Kidney epithelial cell (primary cell): ENCODE measurements at regions not wholly inside any gene's neighbourhood (a gene's known extent, or its start where the extent isn't known, plus 50 kb on each side); places are given as distances from the start of the nearest gene placed in this dataset.

Experiments used
- DNase-seq: peaks from one replicate; pipeline ENCODE4 v3.0.0-alpha.2; 2010; ENCODE audit warnings: low read depth
- H3K27me3 ChIP-seq: 2 replicates; pipeline ENCODE4 v1.6.0; 2011; ENCODE audit warnings: low read length; ENCODE audit not compliant: control insufficient read depth, insufficient read depth
- H3K36me3 ChIP-seq: 2 replicates; pipeline ENCODE4 v1.5.1; 2011; ENCODE audit warnings: low read length; ENCODE audit not compliant: control insufficient read depth, insufficient read depth
- H3K4me3 ChIP-seq: 2 replicates; pipeline ENCODE4 v1.5.1; 2011; ENCODE audit warnings: low read depth, mild to moderate bottlenecking, control low read depth, low read length
- TF ChIP-seq, protein P1 (sequence below): IDR thresholded peaks from 2 replicates; pipeline ENCODE4 v1.5.1; 2011; ENCODE audit warnings: mild to moderate bottlenecking, moderate library complexity, low read length, control low read depth, inconsistent platforms; ENCODE audit not compliant: insufficient read depth, poor library complexity, severe bottlenecking

DNA sequence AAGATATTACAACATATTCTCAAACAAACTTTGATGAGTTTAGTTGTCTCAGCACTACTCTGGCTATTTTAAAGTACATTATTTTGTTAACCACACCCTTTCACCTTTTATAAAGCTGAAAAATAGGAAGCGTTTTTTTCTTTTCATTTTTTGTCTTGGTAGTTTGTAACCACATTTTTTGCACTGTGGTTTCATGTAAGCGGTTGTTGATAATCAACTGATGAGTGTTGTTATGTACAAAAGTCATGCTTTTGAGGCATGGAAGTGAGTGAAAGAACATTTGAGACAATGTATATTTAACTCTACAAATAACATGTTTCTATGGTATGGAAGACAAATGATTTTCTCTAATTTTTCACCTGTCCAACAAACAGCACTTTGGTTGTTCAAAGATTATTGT, 52.1 kb upstream of the ATP2B1 start:
- TF ChIP-seq, protein P1, sequence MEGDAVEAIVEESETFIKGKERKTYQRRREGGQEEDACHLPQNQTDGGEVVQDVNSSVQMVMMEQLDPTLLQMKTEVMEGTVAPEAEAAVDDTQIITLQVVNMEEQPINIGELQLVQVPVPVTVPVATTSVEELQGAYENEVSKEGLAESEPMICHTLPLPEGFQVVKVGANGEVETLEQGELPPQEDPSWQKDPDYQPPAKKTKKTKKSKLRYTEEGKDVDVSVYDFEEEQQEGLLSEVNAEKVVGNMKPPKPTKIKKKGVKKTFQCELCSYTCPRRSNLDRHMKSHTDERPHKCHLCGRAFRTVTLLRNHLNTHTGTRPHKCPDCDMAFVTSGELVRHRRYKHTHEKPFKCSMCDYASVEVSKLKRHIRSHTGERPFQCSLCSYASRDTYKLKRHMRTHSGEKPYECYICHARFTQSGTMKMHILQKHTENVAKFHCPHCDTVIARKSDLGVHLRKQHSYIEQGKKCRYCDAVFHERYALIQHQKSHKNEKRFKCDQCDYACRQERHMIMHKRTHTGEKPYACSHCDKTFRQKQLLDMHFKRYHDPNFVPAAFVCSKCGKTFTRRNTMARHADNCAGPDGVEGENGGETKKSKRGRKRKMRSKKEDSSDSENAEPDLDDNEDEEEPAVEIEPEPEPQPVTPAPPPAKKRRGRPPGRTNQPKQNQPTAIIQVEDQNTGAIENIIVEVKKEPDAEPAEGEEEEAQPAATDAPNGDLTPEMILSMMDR, result no peak
- Histone ChIP-seq H3K36me3 (no peaks in the 10 kb centered on the region), H3K4me3 (no peak overlapping the region), H3K27me3 (no peaks in the 10 kb centered on the region)
- DNase-seq, result no peak
